Jurkat, Clone E6-1 (cell line): ENCODE measurements at regions not wholly inside any gene's neighbourhood (a gene's known extent, or its start where the extent isn't known, plus 50 kb on each side); places are given as distances from the start of the nearest gene placed in this dataset.
"Not testable (repeated sequence)": the region's sequence is repeated elsewhere in the genome, so short reads cannot be mapped to it uniquely, and the experiment has no call there.

Source experiments
- DNase-seq: peaks from one replicate; pipeline ENCODE4 v3.0.0-alpha.2; 2011; ENCODE audit warnings: low read depth, low spot score
- H3K4me3 ChIP-seq: 2 replicates; pipeline ENCODE4 v1.5.1; 2011; ENCODE audit warnings: mild to moderate bottlenecking, low read length, control low read depth, moderate library complexity

GRCh38 chr10:28478646-28479045 lies 54.3 kb upstream of the WAC start:
- no peak for DNase-seq
- no peak overlapping the region for H3K4me3 ChIP-seq

DNA sequence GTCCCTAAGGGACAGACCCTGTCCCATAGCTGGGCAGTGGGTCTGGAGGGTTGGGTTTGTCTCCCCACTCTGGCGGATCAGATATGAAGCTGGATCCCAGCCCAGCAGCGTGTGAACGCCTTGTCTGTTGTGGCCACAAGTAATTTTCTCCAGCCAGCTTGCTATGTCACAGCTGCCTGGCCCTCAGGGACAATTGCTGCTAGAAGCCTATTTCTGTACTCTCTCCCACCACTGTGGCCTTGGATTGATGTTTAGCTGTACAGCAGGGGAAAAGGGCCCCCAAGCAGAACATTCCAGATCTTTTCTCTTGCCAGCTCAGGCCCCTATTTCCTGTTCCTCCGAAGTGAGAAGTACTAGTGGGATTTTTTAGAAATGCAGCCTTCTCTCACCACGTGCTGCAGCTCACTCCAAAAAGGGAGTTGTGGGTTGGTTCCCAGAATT lies 53.5 kb upstream of the WAC start:
- H3K4me3 ChIP-seq: no peak overlapping the region
- DNase-seq: no peak

DNA sequence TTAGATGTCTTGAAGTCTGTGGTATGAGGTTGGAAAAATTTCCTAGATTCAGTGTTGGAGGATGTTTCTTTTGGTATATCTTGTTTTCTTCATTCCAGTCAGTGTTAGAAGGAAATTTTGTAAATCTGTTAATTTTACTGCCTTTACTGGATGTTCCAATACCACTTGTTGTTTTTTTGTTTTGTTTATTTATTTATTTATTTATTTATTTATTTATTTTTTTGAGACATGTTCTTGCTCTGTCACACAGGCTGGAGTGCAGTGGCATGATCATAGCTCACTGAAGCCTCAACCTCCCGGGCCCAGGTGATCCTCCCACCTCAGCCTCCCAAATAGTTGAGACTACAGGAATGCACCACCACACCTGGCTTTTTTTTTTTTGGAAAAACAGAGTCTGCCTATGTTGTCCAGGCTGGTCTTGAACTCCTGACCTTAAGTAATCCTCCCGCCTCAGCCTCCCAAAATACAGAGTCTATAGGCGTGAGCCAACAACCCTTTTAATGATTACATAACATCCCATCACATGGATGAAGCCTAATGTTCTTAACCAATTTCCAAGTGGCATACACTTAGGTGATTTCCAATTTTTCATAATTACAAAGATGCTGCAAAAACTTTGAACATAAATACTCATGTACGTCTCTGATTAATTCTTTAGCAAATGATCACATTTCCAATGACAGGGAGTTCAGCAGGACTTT lies 52.8 kb upstream of the WAC start:
- DNase-seq: no peak
- H3K4me3 ChIP-seq: no peak overlapping the region

DNA sequence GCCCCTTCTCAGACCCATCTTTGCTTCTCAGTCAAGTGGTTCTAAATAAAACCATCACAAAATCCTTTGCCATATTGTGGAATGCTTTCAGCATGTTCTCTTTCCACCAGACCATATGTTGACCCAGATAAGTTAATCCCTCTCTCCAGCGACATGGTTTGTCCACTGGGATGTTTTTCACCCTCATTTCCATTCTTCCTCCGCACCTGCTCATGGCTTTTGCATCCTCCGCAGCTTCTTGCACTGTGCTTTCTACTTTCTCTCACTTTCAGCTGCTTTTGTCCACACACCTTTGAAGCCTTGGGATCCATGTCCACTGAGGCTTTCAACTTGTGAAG lies 52.3 kb upstream of the WAC start:
- no peak overlapping the region for H3K4me3 ChIP-seq
- DNase-seq: no peak

- not testable (repeated sequence) for DNase-seq, H3K4me3 ChIP-seq
These were observed 51.6 kb upstream of the WAC start for GRCh38 chr10:28481346-28481745.

- DNase-seq: no peak
- no peak overlapping the region for H3K4me3 ChIP-seq
These were observed 51.0 kb upstream of the WAC start for GRCh38 chr10:28481968-28482367.
